Ramos (cell line): ENCODE measurements at regions not wholly inside any gene's neighbourhood (a gene's known extent, or its start where the extent isn't known, plus 50 kb on each side); places are given as distances from the start of the nearest gene placed in this dataset.
"Not testable (repeated sequence)": the region's sequence is repeated elsewhere in the genome, so short reads cannot be mapped to it uniquely, and the experiment has no call there.

Experiments
- in situ Hi-C: fragments of 300-500 bp; cut with MboI; formaldehyde crosslinking; loops from one replicate; pipeline ENCODE4 v1.14.3; 2022; ENCODE audit warnings: low sequenced_read_pairs; ENCODE audit not compliant: unreplicated experiment

DNA sequence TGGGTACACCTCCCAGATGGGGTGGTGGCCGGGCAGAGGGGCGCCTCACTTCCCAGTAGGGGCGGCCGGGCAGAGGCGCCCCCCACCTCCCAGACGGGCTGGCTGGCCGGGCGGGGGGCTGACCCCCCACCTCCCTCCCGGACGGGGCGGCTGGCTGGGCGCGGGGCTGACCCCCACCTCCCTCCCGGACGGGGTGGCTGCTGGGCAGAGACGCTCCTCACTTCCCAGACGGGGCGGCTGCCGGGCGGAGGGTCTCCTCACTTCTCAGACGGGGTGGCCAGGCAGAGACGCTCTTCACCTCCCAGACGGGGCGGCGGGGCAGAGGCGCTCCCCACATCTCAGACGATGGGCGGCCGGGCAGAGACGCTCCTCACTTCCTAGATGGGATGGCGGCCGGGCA lies 240.6 kb downstream of the IL20RB start:
- in situ Hi-C loops: not testable (repeated sequence)

DNA sequence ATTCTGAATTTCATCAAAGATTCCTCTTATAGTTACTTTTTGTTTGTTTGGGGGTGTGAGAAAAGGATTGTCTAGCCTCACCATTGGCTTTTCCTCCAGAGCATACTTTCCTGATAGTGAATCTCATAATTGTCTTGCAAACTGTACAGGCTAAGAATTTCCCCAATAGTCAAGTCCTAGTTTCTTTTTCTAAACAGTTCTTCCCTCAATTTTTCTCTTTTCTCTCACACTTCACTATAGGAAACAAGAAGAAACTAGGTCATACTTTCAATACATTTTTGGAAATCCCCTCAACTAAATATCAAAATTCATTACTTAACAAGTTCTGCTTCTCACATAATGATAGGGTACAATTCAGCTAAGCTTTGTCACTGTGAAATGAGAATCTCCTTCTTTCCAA lies 241.9 kb downstream of the IL20RB start:
- in situ Hi-C loops: no loop called here

DNA sequence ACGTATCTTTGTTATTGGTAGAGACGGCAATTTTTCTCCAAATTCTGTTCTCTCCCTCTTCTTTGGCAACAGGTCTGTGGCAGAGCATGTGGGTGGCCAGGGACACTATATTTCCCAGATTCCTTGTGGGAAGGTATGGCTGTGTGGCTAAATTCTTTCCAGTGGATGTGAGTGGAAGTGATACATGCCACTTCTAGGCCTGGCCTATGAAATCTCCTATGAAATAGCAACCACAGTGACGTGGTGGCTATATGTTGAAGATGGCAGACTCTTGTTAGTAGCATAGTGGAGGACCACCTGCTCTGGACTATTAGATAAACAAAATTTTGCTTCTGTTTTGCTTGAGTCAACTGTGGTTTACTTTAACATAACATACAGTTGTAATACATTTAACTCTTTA lies 243.3 kb downstream of the IL20RB start:
- in situ Hi-C loops: no loop called here

DNA sequence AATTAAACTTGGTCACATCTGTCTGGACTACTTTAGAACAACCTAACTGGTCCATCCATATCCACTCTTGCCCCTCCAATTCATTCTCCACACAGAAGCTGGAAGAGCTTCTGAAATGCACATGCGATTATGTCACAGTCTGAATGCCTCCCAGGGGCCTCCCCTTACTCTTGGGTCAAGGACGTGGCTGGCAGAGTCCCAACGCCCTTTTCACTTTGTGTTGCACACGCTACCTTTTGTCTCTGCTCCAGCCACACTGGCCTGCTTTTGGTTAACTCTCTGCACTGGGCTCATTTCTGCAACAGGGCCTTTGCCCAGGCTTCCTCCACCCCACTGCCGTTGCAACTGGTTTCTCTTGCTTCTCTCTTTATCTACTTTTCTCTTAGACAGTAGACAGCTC lies 245.2 kb downstream of the IL20RB start:
- in situ Hi-C loops: no loop called here

DNA sequence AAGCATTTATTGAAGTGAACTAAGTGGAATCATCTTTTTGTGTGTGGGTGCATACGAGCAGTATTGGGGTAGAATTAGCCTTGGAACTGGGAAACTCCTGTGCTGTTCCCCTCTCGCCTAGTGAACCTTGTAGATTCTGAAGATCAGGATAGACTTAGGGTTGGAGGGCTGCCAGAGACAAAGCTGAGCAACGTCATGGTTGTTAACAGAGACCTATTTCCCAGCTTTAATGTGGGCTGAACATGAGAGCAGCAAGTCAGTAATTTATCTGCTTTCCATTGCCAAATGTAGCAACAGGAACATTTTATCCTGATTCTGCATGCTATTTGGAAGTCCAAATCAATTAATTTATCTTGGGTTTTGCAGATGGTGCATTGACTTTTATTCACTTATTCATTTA lies 246.6 kb downstream of the IL20RB start:
- in situ Hi-C loops: no loop called here

DNA sequence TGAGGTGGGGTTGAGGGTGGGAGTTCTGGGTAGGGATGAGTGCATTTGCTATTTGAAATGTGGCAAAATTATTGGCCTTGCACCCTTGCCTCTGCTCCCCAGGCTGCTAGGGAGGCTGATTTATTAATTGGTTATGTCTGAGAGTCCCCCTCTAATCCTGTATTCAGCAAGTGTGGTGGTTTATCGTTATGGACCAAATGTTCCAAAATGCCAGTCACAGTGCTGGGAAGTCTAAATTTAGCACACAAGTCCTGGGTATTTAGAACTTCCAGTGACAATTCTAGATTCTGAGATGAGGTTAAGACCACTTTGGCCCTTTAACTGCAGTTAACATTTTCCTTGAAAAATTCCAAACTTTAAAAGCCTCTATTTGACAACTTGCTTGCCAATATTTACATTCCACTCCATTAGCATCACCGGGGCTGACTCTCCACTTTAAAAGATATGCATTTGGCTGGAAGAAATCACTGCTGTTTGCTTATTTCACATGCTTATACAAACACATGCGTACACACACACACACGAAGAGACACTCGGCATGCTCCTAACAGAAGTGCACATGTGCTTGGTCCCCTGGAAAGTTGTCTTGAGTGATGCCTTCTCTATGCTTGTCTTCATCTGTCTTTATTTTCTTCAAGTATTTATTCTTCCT lies 247.7 kb downstream of the IL20RB start:
- in situ Hi-C loops: no loop called here

DNA sequence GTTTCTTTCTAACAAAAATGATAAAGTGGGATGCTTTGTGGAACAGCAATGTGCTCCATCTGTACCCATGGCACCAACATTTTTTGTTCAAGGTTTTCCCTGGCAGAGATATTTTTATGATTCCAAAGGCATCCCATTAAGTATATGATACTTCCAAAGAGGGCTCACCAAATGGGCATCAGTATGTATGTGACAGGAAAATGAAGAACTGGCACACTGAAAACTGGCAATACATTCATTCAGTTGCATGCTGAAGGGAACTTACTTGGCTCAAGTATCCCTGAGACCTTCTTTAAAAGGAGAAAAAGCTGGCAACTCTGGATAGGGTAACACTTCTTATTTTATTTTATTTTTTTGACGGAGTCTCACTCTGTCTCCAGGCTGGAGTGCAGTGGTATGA lies 249.8 kb downstream of the IL20RB start:
- in situ Hi-C loops: no loop called here

DNA sequence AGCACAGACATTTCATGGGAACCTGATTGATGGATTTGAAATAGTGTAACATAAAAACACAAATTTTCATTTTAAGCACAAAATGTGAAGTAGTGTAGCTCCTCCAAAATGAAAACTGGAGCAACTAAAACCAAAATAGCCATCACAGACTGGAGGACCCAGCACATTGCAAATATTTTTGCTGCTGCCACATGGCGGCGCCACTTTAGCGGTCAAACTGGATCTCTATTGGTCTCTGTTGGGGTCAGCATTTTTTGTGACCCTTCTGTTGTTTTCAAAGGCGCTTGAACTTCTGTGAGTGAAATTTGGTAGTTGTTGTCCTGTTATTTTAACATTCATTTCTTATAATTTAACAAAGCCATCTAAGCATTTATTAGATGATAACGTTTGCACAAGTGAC lies 259.9 kb downstream of the IL20RB start:
- in situ Hi-C loops: no loop called here

DNA sequence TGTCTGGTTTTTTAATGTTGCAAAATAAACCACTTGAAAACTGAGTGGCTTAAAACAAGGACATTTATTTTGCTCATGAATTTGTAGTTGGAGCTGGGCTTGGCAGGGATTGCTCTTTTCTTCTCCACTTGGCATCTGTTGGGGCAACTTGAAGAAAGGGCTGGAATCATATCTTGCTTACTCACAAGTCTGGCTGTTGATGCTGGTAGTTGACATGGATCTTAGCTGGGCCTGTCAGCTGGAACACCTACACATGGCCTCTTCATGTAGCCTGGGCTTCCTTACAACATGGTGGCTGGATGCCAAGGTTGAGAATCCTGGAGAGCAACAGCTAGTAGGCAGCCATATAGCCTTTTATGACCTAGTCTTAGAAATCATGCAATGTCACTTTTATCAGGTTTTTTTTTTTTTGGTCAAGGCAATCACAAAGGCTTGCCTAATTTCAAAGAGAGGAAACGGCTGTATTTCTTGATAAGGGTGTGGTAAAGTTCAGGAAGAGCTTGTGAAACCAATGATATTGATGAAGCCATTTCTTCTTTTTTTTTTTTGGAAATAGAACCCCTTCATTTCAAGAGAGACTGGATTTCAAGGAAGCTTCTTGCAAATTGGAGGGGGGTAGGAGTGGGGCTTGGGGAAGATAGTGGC lies 262.1 kb downstream of the IL20RB start:
- in situ Hi-C loops: no loop called here

DNA sequence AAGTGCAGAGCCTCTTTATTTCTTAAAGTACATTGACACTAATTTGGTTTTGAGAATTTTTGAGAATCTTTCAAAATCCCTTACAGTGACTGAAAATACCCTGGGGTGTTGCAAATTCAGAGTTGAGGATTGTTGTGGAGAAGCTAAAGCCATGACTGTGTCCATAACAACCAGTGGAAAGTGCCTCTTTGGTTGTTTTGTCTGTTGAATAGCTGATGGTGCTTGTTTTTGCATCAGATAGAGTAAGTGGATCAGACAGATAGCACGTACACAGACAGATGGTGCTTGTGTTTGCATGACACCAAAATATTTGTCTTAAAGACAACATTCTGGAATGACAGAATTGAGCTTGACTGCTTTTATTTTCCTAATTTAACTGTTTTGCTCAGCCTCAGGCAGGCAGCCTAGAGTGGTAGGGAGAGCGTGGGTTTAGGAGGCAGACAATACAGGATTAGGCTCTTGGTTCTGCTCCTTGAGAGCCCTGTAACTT lies 265.0 kb downstream of the IL20RB start:
- in situ Hi-C loops: no loop called here

DNA sequence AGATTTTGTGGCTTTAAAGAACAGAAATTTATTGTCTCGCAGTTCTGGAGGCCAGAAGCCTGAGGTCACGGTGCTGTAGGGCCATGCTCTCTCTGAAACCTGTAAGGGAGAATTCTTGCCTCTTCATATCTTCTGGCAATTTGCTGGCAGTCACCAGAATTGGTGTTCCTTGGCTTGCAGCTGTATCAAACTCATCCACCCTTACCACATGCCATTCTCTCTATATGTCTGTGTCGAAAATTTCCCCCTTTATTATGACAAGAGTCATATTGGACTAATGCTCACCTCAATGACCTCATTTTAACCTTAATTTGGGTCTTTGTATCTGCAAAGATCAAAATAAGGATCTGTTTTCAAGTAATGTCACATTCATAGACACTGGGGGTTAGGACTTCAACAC lies 266.7 kb downstream of the IL20RB start:
- in situ Hi-C loops: no loop called here

DNA sequence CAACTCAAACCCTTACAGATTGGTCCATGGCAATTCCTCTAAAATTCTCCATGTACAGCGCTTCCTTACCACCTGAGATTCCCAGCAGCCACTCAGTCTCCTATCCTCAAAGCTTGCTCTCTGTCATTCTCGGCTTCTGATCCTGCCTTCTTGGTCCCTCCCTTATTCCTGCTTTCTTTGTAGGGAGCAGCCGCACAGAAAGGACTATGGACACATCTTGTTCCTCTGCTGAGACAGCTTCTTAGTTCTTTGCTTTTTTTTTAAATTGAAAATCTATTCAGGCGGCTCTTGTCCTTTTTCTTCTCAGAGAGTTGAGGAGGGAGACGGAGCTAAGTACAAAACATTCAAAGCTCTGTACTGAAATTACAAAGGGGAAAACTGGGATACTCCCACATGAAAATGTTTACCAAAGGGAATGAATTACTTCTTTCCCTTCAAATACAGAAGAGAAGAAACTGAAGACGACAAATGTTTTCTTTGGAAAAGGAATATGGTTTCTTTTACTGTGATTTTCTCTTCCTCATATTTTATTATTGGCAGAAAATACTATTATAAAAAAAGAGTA lies 285.1 kb downstream of the IL20RB start:
- in situ Hi-C loops: no loop called here

DNA sequence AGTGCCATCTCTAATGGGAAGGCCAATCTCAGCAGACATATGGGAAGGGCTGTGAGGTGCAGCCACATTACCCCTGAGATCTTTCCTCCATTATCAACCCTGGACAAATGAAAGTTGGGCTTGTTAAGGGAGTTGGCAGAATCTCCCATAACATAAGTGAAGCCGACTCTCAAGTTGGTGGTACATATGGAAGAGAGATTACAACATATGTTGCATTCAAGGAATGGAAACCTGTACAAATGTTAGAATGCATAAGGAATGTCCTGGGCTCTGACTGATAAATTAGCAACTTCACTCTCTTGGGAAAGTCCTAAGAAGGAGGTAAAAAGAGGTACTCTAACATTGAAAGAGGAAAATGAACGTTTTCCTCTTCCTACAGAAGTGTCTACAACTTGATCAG lies 288.7 kb downstream of the IL20RB start:
- in situ Hi-C loops: no loop called here

DNA sequence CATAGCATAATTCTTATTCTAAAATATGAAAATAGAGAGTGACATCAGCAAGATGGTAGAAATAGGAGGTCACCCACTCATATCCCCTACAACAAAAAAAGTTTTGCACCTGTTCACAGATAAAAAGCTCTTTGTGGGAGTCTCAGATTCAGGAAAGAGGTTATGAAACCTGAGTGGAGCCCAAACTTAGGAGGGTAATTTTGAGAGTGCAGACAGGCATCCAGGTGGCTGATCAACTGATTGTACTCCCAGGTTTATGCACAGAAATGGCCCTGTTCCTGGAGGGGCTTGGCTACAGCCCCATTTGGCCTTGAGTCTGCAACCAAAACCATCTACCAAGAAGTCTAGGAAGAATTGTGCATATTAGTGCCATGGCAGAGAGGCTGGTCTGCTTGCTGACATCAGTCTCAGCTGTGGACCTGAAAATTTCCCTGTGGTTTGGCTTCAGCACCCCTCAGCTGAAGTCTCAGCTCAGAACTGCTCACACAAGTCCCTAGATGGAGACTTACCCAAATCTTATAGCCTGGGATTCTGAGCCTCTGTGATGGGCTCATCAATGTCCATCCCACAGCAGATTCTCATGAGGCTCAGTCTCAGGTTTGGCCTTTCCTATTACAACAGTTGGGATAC lies 291.6 kb downstream of the IL20RB start:
- in situ Hi-C loops: no loop called here

DNA sequence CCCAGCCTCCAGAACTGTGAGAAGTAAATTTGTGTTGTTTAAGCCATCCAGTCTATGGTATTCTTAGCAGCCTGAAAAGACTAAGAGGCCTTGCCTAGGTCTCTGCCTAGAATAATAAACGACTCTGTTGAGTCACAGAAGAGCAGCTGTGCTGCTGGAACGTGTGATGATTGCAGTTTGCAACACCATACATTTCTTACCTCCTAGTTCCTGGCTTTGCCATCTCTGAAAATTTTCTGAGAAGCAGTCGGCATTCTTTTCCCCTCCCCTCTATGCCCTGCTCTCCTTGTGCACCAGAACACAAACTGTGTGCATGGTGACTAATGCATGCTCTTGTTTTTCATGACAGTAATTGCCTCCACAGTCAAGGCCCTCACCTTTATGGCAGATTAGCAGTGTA lies 301.3 kb downstream of the IL20RB start:
- in situ Hi-C loops: no loop called here

DNA sequence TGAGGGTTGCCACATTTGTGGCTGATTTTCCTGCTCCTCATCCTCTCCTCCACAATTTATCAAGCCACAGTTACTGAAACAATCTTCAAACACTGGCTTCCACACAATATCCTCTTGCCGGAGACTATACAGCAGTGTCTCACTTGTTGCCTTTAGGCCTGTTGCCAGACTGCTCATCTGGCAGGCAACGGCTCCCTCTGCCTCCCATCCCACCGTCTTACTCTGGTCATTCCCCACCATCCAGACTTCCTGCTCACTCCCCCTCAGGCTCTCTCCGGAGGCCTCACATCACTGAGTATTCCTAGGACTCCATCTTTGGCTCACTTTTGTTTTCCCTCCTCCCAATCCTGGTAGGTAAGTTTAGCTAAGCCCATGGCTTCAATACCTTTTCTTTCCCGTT lies 301.9 kb downstream of the IL20RB start:
- in situ Hi-C loops: no loop called here

DNA sequence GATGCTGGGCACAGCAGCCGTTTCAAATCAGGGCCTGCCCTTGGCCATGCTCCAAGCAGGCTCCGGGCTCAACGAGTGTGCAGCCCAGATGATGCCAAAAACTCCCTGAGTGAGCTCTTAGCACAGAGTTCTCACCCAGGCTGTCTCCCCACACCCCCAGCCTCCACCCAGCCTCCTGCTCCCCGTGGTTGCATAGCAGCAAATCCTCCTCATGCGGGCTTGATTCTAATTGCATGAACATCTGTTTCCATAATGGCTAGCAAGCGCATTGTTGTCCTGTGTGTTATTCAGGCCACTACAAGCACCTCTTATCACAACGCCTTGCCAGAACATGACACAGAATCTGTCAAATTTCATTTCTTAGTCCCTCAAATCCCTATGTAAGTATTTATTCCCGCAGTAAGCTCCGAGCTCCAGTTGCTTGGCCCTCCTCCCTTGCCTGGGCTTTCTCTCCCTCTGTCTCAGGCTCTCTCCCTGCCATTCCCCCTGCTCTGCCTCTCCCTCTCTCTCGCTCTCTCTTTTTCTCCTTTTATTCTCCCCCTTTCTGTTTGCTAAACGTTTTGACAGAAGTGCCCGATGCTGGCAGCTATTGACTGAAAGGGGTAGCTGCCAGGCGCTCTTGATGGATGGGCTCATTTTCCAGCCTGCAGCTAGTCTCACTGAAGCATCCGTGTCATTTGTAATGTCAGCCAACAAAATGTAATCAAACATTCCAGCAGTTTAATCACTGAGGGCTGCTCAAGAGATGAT lies 306.5 kb downstream of the IL20RB start:
- in situ Hi-C loops: no loop called here

DNA sequence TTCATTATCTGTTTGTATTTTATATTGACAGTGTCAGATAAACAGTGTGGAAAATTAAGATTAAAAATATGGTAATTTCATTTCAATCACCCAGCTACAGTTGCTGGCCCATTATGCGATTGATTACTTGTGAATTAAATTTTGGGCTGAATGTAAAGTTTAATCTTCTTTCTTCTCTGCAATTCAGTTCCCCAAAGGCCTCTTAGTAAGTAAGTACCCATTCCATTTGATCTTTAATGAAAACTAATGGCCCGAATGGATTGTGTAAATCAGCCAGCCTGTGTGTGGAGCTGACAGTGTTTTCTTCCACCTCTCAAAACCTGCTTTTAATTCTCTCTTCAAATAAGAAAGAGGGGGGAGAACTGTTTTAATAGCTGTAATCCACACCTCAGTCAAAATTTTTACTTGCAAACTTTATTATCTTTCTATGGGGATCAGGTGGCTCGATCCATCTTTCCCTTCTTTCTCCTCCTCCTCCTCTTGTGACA lies 307.1 kb downstream of the IL20RB start:
- in situ Hi-C loops: no loop called here

DNA sequence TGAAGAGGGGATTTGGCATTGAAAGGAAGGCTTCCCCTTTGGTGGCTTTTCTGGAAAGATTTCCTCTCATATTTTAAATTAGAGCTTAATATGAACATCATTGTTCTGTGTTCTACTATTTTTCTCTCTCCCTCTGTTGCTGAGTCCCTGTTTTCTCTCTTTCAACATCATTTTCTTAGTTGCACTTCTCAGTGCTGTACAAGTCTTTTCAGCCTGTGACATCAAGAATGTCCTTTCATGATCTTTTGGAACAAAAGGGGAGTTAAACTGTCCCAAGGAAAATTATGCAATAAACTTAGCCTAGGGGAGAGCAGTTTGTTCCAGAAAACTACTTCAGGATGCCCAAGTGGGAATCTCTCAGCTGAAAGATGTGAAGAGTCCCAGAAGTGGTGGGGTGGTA lies 325.1 kb downstream of the IL20RB start:
- in situ Hi-C loops: no loop called here

DNA sequence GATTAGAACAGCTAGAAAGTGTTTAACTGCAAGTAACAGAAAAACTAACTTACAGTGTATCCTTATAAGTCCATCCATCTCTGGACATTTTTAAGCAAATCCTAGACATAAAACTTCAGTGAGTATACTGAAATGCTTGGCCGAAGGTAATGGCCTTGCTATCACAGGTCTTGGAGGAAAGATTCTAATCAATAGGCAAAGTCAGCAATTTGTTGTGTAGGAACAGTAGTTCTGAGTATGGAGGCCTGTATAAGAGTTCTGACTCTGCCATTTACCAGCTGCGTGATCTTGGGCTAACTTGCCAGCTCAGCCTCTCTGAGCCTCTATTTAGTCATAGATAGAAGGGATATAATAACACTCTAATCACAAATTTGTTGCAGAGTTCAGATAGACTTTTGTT lies 328.1 kb downstream of the IL20RB start:
- in situ Hi-C loops: no loop called here

DNA sequence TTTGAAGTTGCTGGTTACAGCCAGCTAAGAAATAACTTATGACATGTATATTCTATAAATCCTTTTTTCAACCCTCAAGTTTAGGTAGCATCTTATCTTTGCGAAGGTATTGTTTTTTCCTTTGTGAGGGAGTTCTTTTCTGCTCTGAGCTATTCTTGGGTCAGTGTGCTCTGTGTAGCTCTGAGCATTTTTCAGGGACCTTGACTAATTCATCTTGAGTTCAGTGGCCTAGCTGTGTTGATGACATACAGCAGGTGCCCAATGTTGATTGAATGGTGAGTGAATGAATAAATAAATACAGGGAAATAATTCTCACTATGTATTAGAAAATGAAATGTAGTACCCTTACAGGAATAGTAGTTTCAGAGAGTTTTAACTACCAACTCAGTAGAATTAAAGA lies 335.3 kb downstream of the IL20RB start:
- in situ Hi-C loops: no loop called here
